Mesodermal cell (in vitro differentiated cells): ENCODE measurements at regions not wholly inside any gene's neighbourhood (a gene's known extent, or its start where the extent isn't known, plus 50 kb on each side); places are given as distances from the start of the nearest gene placed in this dataset.

Experiments used
- H3K27ac ChIP-seq: 2 replicates; pipeline ENCODE4 v1.7.0; 2013; ENCODE audit warnings: mild to moderate bottlenecking, low read depth, low read length, moderate library complexity; ENCODE audit not compliant: severe bottlenecking
- H3K36me3 ChIP-seq: 2 replicates; pipeline ENCODE4 v1.7.1; 2013; ENCODE audit warnings: mild to moderate bottlenecking, low read length, moderate library complexity; ENCODE audit not compliant: control insufficient read depth, insufficient read depth
- H3K4me1 ChIP-seq: one replicate; pipeline ENCODE4 v1.7.1; 2013; ENCODE audit warnings: mild to moderate bottlenecking, low read length; ENCODE audit not compliant: insufficient read depth, control insufficient read depth, poor library complexity, severe bottlenecking
- H3K4me3 ChIP-seq: 2 replicates; pipeline ENCODE4 v1.7.0; 2013; ENCODE audit warnings: low read length, control low read depth, mild to moderate bottlenecking; ENCODE audit not compliant: insufficient read depth, poor library complexity, severe bottlenecking; ENCODE audit errors: extremely low read depth
- H3K9me3 ChIP-seq: 2 replicates; pipeline ENCODE4 v1.7.1; 2013; ENCODE audit warnings: mild to moderate bottlenecking, low read length, moderate library complexity; ENCODE audit not compliant: control insufficient read depth
- WGBS, 2 experiments: methylation state at CpG; one replicate each; pipeline ENCODE4 v1.1.5; 2013; ENCODE audit warnings: missing lambda C conversion rate in 2 of 2; ENCODE audit not compliant: insufficient coverage in 2 of 2; 5-methylcytosine and 5-hydroxymethylcytosine counted together

GRCh38 chr10:44831581-44831980, 79.6 kb upstream of the TMEM72 start:
- H3K36me3 ChIP-seq, result no peaks in the 10 kb centered on the region
- 96 to 98% methylated on average over 4 of the region's 4 CpGs for WGBS, 2 experiments

GRCh38 chr10:44832595-44833390, 78.3 kb upstream of the TMEM72 start:
- Histone ChIP-seq H3K27ac (no peak overlapping the region), H3K36me3 (no peaks in the 10 kb centered on the region), H3K4me3 (no peak overlapping the region), H3K9me3 (no peaks in the 10 kb centered on the region), H3K4me1 (no peaks in the 10 kb centered on the region)
- 81 to 96% methylated on average over 4 to 6 of the region's 6 CpGs for WGBS, 2 experiments

More at GRCh38 chr10:44831581-44831980, 79.6 kb upstream of the TMEM72 start:
- H3K4me1 ChIP-seq, result no peaks in the 10 kb centered on the region
- H3K27ac ChIP-seq, result no peak overlapping the region
- H3K9me3 ChIP-seq, result no peaks in the 10 kb centered on the region
- no peak overlapping the region for H3K4me3 ChIP-seq

- Histone ChIP-seq H3K27ac (no peak overlapping the region), H3K36me3 (no peaks in the 10 kb centered on the region), H3K4me3 (no peak overlapping the region), H3K4me1 (no peaks in the 10 kb centered on the region), H3K9me3 (no peaks in the 10 kb centered on the region)
- 63 to 78% methylated on average over 3 to 4 of the region's 4 CpGs for WGBS, 2 experiments
Observed at GRCh38 chr10:44834131-44834530, 77.0 kb upstream of the TMEM72 start.

DNA sequence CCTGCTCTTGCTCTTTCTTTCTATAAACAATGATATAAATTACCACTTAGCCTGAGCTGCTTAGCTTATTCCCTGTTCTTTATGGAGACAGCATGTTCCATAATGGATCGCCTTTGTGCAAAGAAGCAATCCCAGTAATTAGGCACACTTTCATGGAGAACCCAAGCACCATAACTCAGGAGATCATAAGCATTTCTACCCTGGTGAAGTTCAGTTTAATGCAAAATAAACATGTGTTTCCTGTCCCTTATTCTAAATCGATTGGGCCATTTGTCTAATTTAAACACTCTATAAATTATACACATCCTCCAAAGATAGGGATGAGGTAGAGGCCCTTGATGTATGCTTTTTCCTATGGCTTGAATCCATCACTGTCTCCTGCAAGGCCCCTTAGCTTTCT, 75.8 kb upstream of the TMEM72 start:
- H3K9me3 ChIP-seq, result no peaks in the 10 kb centered on the region
- no peak overlapping the region for H3K4me3 ChIP-seq
- no peaks in the 10 kb centered on the region for H3K4me1 ChIP-seq
- 78 to 89% methylated on average over 1 of the region's 2 CpGs for WGBS, 2 experiments
- H3K36me3 ChIP-seq, result no peaks in the 10 kb centered on the region
- no peak overlapping the region for H3K27ac ChIP-seq

DNA sequence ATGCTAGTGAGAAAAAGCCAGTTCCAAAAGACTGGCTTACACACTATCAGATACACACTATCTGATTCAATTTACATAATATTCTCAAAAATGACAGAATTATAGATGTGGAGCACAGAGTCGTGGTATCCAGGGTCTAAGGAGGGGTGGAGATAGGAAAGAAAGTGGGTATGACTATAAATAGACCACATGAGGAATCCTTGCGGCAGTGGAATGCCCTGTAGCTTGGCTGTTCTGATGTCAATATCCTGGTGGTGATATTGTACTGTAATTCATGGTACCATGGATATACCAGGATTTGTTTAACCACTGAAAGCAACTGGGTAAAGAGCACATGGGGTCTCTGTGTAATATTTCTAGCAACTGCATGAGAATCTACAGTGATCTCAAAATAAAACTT, 67.7 kb upstream of the TMEM72 start:
- no peak overlapping the region for H3K27ac ChIP-seq
- no peak overlapping the region for H3K4me3 ChIP-seq
- no peaks in the 10 kb centered on the region for H3K9me3 ChIP-seq
- no peaks in the 10 kb centered on the region for H3K36me3 ChIP-seq
- 83 to 90% methylated on average over 2 of the region's 2 CpGs for WGBS, 2 experiments
- no peaks in the 10 kb centered on the region for H3K4me1 ChIP-seq

- 75 to 83% methylated on average over 5 to 6 of the region's 6 CpGs for WGBS, 2 experiments
- no peaks in the 10 kb centered on the region for H3K9me3 ChIP-seq
- H3K4me1 ChIP-seq, result no peaks in the 10 kb centered on the region
- no peak overlapping the region for H3K4me3 ChIP-seq
- no peaks in the 10 kb centered on the region for H3K36me3 ChIP-seq
- H3K27ac ChIP-seq, result no peak overlapping the region
Observed at GRCh38 chr10:44845361-44846175, 65.6 kb upstream of the TMEM72 start.

GRCh38 chr10:44847110-44847509, 64.0 kb upstream of the TMEM72 start:
- WGBS, 2 experiments, result 85 to 87% methylated on average over 2 of the region's 3 CpGs
- H3K4me3 ChIP-seq, result no peak overlapping the region
- no peaks in the 10 kb centered on the region for H3K4me1 ChIP-seq
- H3K9me3 ChIP-seq, result no peaks in the 10 kb centered on the region
- no peaks in the 10 kb centered on the region for H3K36me3 ChIP-seq
- no peak overlapping the region for H3K27ac ChIP-seq

DNA sequence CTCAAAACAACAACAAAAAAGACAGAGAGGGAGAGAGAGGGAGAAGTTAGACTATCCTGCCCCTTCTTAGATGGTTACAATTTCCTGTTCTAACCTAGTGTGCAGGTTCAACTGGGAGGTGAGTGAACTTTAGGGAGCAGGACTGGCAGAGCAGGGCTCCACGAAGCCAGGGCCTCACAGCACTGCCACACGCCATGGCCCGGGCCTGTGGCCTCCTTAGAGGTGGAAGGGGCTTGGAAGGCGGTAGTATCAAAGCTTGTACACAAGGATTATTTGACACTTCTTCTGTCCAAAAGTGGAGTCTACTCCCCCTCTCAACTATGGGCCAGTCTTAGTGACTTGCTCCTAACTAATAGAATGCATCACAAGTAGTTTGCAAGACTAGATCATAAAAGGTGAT, 62.9 kb upstream of the TMEM72 start:
- no CpG with 5 or more reads among the region's 4 CpGs for WGBS, 2 experiments
- H3K27ac ChIP-seq, result no peak overlapping the region
- no peak overlapping the region for H3K4me3 ChIP-seq
- H3K4me1 ChIP-seq, result no peaks in the 10 kb centered on the region
- H3K9me3 ChIP-seq, result no peaks in the 10 kb centered on the region
- no peaks in the 10 kb centered on the region for H3K36me3 ChIP-seq

DNA sequence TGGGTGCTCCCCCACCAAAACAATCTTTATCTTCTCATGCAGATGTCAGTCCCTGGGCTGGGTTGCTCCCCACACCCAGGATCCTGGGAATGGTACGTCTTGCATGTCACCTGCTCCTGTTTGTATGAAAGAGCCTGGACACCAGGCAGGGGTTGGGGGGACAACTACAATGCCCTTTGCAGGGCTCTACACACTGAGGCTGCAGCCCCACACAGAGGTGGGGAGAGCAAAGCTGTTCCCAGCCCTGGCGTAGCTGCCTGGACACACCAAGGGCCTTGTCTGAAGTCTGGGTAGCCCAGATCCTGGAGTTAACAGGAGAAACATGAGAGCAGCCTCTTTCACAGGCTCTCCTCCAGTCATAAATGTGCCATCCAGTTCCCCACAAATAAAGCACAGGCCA, 61.2 kb upstream of the TMEM72 start:
- H3K27ac ChIP-seq, result no peak overlapping the region
- WGBS, 2 experiments, result 84 to 90% methylated on average over 1 to 2 of the region's 2 CpGs

DNA sequence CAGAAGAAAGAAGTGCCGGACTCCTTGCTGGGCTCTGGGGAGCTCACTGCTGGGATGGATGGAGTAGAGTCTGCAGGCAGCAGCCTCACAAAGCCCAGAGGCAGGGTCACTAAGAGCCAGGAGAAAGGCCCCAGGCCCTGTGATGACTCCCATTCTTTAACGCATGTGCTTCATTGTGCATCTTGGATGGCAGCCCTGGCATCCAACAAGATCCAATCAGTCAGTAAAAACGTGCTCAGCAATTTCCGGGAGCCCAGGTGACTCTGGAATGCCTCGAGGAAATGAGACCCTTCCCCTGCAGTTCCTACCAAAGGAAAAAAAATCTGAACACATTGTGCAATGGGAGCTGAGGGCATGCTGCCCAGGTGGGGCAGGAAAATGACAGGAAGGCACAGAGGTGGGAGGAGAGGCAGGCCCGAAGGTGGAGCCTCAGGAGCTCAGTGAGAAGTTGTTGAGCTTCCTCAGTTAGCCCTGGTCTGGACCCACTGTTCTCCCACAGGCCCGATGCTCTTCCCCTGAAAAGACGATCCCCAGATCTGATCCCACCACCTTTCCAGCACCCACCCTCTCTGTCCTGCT, 60.7 kb upstream of the TMEM72 start:
- Histone ChIP-seq H3K4me1 (peaks cover 3% of the 10 kb centered on the region), H3K4me3 (no peak overlapping the region), H3K9me3 (no peaks in the 10 kb centered on the region), H3K27ac (no peak overlapping the region), H3K36me3 (no peaks in the 10 kb centered on the region)
- 82 to 95% methylated on average over 6 to 7 of the region's 8 CpGs for WGBS, 2 experiments

More for the DNA sequence above, 61.2 kb upstream of the TMEM72 start:
- Histone ChIP-seq H3K36me3 (no peaks in the 10 kb centered on the region), H3K9me3 (no peaks in the 10 kb centered on the region), H3K4me3 (no peak overlapping the region), H3K4me1 (no peaks in the 10 kb centered on the region)
